Suppressor macrophage (primary cell): ENCODE measurements at regions not wholly inside any gene's neighbourhood (a gene's known extent, or its start where the extent isn't known, plus 50 kb on each side); places are given as distances from the start of the nearest gene placed in this dataset.
A peak's percentile ranks its signal among the peaks of the same experiment; 100 is the strongest.

Source experiments
- DNase-seq, 4 experiments: peaks; one replicate each; pipeline ENCODE4 v3.0.0-alpha.2; 2020 to 2022

DNA sequence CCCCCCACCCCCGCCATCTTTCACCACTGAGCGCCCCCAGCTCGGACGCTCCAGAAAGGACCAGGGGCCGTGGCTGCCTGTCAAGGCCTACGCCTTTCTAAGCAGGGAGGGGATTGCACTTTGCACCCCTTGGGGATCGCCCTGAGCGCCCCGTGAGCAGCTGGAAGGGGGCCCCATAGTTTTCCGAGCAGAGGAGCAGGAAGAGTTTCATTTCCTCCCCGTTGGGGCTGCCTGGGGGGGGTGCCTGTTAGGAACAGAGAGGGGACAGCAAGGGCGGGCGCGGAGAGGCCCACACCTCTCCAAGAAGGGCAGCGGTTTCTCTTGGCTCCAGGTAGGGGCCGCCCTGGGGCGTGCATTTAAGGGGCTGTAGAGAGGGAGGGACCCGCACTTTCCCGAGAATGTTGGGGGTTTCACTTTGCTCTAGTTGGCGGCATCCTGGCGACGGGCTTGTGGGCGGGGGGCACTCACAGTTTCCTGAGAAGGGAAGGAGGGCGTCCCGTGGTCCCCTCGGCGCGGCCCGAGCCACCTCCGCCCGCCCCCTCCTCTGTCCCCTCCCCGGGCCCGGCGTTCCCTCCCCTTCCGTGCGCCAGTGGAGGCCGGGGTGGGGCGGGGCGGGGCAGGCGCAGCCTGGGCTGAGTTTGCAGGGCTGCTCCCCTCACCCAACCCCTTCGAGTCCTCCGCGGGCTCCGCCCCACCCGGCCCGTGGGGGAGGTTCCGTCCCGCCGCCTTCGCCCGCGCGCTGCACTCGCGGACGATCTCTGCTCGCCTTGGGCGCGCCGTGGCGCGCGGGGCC is 82.3 kb upstream of the CD99 start:
- DNase-seq = peak; percentile 90 to 97 (median 94)

DNA sequence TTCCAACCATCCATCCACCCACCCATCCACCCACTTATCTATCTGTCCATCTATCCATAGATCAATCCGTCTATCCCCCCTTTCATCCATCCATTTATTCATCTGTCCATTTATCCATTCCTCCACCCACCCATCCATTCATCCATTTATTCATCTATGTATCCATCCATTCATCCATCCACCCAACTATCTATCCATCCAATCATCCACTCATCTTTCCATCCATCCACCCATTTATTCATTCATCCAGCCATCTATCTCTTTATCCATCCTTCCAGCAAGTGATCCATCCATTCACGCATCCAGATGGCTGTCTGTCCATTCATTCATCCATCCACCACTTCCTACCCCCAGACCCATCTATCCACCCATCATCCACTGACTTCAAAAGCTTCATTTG is 84.0 kb upstream of the CD99 start:
- no peak for DNase-seq

DNA sequence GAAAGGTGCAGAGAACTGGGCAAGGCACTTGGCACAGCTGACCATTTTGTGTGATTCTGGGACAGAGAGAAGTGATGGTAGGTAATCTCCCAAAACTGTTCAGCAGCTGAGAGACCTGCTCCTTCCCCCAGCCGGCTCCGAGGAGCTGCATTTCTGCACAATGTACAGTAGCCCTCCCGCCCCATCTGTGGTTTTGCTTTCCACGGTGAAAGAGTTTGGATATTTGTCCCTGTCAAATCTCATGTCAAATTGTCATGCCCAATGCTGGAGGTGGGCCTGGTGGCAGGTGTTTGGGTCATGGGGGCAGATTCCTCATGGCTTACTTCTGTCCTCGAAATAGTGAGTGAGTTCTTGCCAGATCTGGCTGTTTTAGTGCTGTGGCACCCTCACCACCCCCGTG is 90.5 kb upstream of the CD99 start:
- no peak for DNase-seq

DNA sequence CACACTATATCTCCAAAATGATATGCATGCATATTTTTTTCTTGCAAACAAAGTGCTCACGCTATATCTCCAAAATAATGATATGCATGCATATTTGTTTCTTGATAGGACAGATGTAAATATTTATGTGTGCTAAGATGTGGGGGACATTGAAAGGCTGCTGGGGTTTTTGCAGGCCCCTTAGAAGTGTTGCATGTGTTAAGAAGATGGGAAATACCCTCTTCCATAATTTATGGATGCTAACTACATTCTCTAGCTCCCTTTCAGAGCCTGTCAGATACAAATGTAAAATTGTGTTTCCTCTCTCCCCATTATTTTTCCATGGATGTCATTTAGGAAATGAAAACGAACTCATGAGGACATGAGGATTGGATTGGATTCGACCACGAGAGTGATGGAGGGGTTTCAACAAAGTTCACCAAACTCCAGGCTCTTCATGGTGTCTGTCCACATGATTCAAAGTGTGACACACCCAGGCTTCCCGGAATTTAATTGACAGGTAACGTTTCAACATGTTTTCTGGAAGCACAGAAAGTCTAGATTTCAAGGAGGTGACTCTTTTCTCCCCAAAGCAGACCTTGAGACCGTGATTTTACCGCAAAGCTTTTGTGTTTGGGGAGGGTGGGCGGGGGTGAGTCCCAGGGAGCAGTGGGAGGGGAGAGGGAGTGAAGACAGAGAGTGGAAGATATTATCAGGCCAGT is 94.4 kb upstream of the CD99 start:
- DNase-seq = no peak

DNA sequence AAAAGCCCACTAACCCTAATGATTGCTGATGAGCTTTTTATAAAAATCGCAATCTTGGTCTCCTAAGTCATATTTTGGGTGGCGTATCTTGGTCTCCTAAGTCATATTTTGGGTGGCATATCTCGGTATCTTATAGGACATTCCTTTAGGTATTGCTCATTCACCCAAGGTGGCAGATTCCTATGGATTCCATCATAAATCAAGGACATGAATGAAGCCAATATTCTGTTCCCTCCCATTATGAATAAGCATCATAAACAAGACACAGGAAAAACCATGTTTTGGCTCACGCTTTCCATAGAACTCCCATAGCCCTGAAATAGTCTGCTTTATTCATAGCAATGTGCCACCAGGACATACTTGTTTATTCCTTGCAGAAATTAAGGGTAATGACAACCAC is 95.0 kb upstream of the CD99 start:
- no peak for DNase-seq

DNA sequence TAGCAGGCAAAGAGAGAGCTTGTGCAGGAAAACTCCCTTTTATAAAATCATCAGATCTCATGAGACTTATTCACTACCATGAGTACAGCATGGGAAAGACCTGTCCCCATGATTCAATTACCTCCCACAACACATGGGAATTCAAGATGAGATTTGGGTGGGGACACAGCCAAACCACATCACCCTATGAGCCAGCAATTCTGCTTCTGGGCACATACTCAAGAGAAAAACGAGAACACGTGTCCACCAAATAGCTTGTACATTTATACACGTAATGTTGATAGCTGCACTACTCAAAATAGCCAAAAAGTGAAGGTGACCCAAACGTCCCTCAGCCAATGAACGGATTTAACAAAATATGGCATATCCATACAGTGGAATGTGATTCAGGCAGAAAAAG is 94.5 kb upstream of the DHRSX start:
- DNase-seq = no peak

DNA sequence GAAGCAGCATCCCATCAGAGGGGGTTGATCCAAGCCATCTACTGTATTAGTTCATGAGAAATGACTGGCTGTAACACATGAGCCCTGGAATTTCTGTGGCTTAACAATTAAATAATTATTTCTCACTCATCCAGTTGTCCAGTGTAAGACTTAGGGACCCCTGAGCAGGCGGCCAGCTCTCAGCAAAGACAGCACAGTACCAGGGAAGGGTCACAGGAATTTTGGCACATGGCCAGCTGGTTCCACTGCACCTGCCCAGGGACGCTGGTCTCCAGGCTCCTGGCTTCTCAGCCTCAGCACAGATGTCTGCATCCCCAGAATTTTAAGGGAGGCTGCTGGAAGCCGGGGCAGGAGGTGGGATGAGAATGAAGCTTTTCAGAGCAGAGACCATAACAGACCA is 93.7 kb upstream of the DHRSX start:
- no peak for DNase-seq

DNA sequence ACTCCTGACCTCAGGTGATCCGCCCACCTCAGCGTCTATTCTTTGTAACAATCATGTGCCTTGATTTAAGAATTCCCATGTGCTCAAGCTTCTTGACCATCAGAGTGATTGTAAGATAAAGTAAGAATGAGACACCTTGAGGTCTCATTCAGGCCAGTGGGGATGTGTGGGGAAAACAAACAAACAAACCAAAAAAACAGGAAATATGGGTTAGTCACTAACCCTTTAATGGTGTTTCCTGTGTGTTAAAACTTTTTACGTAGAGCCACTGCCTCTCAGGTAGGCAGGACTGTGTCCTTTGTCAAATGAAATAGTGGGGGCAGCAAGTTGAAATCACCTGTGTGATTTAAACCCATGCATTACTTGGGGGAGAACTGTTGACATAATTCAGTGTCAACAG is 91.5 kb upstream of the DHRSX start:
- no peak for DNase-seq

DNA sequence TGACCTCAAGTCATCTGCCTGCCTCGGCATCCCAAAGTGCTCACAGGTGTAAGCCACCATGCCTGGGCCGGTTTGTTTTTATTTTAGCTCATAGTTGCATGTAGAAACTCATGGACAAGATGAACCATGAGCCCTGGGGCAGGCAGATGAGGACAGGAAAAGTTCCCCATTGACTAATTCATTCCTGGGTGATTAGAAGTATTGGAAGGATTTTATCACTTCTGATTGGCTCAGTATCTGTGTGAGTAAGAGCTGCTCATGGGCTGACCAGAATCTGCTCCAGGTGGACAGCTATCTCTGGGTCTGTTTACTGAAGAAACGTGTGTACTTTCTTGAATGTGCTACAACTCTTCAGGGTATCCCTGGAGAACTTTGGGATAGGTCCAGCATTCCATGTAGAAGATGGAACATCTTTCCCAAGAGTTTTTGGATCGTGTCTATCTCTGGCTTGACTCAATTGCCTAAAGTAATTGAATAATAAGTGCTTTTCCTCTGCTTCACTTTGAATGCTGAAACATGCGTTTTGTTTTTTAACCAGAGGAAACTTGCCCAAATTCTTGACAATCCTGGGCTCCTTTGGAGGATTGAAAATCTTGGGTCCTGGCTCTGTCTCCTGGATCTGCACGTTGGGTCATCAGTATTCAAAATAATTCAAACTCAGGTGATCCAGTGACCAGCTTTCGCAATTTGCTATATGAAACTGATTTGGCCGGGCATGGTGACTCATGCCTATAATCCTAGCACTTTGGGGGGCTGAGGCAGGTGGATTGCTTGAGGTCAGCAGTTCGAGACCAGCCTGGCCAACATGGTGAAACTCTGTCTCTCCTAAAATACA is 88.6 kb upstream of the DHRSX start:
- DNase-seq = no peak

DNA sequence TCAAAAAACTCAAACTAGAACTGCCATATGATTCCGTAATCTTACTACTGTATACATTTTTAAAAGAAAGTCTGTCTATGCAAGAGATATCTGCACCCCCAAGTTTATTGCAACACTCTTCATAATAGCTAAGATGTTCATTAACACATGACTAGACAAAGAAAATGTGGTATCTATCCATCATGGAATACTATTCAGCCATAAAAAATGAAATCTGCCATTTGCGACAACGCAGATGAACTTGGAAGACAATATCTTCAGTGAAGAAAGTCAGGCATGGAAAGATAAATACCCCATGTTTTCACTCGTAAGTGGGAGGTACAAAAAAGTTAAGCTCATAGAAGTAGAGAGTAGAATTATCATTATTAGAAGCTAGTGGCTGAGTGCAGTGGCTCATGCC is 87.3 kb upstream of the DHRSX start:
- DNase-seq = no peak

DNA sequence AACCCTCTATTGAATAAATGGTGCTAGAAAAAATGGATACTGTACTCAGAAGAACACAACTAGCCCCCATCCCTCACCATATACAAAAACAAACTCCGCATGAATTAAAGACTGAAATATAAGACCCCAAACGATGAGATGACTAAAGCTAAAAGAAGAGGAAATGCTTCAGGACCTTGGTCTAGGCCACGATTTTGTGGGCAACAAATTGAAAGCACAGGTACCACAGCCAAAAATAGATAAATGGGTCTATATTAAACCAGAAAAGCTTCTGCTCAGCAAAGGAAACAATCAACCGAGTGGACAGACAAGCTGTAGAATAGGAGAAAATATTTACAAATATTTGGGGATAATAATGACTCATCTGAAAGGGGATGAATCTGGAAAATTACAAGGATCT is 86.4 kb upstream of the DHRSX start:
- no peak for DNase-seq

DNA sequence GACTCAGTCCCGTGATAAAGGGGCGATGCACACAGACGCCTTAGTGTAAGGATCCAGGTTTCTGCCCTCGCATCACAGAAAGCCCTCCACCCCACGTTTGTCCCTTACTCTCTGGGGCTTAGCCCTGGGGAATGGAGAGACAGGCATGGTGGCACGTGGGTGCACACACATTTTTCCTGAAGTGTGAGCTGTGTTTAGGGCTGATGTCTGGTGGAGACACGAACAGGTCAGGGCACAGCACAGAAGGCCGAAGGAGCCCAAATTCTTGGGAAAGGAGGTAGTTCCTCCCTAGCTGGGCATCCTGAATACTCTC is 84.3 kb upstream of the DHRSX start:
- DNase-seq = no peak

DNA sequence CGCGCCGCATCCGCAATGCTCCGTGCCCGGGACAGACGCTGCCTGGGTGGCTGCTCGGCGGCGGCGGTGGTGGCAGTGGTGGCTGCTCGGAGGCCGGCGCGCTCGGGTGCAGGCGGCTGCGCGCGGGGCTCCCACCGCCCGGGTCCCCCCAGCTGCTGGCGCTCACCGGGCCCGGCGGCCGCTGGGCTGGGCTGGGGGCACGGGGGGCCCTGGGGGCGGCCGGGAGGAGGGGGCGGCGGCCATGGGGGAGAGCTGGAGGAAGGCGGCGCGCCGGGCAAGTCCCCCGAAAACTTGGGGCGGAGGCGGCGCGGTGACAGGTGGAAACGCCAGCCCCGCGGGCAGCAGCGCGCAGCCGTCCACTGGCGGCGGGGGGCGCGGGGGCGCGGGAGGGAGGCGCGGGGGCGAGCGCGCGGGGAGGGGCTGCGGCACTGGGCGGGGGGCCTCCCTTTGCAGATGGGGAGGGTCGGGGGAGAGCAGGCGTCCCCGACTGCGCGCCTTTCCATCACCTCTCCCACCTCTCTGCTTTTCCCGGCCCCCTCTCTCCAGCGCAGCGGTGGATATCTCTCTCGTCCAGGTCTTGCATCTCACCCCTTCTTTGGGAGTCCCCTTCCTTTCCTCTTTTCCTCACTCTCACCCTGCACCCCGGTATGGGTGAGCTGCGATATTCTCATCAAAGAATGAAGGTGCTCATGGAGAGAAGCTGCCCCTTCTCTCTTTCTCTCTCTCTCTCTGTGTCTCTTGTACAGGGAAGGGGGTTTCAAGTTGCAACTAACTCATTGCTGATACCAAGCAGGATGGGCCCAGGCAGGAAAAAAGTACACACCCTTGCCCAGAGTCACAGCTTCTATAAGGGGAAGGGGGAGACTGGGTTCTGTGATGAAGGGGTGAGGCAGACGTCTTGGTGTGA is 83.7 kb upstream of the DHRSX start:
- peak in 1 of 4 experiments; percentile 29 for DNase-seq

DNA sequence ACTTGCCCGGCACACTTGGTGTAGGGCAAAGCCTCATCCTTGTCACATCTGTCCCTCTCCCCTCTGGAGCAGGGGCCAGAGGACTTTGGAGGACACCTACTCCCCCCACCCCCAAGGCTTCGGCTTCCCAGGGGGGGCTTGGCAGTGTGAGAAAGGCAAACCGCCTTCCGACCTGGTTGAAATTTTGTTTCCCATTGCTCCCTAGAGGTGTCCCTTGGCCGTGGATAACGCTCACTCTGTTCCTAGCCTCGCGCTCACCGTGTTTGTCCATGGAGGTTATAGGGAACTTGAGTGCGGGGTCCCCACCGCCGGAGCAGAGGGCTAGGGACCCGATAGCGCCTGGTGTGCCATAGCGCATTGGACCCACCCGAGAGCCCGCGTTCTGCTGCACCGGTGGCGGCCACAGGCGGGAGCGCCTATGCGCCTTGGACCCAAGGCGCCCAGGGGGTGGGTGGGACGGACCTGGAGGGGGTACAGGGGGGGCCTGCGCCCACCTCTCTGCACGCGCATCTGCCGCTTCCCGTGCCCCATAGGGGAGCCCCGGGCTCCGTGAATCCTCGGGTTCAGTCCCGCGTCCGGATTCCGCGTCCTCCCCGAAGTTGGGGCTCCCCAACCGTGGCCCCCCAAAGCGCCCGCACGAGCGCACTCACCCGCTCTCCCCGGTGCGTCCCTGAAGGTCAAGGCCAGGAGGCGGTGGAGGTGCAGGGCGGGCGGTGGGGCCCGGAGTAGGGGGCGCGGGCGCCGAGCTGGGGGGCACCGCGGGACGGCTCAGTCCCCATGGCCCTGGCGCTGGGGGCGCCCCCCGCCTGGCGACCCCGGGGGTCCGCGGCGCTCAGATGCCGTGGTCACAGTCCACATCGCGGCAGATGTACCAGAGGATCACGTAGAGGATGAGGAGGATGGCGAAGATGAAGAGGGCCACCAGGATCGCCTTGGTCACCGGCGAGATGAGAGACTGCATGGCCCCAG is 82.7 kb upstream of the DHRSX start:
- DNase-seq = no peak

DNA sequence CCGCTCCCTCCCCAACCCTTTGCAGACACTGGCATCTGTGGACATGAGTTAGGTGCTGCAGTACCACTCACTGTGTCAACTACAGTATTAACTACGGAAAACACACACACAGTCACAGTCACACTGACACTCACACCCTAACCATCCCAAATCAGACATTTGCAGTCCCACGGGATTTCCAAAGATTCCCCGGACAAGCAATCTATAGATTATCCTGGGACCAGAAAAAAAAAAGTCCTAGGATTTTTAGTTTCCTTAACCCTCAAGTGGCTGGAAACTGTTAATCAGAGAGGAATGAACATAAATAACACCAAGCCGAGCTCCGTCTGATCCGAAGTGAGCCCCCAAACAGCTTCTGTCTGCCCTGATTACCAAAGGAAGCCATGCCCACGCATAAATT is 81.9 kb upstream of the DHRSX start:
- DNase-seq = no peak

DNA sequence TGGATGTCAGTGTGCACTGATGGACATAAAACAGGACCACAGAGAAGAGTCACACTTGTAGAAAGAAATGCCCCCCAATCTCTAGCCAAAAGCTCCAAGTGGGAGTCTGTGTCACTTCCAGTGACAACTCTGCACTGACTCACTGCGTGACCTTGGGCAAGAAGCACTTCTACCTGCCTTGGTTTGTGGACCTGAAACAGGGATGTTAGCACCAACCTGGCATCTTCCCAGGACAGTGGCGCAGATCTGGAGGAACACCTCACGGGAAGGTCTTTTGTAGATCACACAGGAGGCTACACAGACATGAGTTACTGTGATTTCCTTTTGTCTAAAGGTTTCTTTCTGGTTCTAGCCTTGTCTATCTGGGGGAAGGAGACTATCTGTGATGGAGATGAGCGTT is 80.5 kb upstream of the DHRSX start:
- no peak for DNase-seq

DNA sequence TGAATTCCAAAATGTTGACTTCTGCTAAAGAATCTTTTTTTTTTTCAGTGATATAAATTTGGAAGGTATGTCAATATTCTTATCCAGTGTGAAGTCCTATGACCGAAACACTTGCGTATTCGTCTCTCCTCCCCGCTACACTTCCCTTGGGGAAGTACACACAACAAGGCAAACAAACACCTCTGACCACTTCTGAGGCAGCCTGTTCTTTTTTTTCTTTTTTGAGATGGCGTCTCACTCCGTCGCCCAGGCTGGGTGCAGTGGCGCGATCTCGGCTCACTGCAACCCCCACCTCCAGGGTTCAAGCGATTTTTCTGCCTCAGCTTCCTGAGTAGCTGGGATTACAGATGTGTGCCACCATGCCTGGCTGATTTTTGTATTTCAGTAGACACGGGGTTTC is 78.1 kb upstream of the DHRSX start:
- peak in 2 of 4 experiments; percentile 6 to 20 for DNase-seq

DNA sequence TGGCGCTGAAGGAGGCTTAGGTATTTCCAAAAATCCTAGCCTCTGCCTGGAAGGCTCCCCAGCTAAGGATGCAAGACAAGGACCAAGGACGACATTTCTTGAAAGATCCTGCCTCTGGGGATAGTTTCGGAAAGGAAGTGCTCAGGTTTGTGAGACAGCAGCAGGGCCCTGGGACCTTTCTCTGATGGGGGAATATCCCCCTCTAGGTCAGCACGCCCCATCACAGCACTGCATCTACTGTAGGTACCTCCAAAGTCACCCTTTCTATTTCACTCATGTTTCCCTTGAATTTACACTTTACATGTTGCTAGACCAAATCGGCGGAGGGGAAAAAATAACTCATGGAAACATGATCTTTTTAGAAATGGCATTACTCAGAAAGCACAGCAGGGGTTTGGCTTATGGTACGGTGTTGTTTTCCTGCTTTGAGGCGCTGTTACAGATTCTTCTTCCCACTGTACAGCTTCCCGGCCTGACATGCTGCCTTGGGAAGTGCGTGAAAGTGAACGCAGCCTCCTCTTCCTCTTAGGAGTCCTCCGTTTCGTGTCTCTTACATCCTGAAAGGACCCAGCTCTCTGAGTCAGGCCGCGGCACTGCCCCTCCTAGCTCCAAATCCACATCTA is 77.2 kb upstream of the DHRSX start:
- DNase-seq = no peak

DNA sequence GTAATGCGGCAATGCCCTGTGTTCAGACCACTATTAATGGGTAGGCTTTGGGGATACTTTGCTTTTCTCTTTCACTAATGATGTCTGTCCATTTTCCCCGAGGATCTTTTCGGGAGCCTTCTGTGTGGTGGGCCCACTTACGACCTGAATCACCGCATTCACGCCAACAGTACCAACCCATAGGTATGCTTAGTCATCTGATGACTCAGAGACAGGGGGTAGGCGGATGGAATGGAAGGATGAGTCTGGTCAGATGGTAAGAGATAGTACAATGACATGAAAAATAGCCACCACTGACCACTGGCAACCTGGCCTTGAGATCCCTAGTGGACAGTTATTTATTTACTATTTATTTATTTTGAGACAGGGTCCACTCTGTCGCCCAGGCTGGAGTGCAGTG is 76.0 kb upstream of the DHRSX start:
- DNase-seq = no peak

DNA sequence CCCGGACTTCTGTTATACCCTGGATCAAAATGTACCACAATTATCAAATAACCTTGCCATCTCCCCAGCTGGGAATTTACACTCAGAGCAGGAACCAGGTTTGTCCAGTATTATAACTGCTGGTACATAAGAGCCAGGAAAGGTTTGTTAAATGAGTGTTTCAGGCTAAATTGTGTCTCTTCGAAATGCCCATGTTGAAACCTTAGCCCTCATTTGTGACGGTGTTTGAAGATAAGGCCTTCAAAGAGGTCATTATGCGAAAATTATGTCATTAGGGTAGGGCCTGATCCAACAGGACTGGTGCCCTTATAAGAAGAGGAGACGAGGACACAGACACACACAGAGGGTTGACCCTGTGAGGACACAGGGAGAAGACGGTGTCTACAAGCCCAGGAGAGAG is 73.5 kb upstream of the DHRSX start:
- DNase-seq = no peak

DNA sequence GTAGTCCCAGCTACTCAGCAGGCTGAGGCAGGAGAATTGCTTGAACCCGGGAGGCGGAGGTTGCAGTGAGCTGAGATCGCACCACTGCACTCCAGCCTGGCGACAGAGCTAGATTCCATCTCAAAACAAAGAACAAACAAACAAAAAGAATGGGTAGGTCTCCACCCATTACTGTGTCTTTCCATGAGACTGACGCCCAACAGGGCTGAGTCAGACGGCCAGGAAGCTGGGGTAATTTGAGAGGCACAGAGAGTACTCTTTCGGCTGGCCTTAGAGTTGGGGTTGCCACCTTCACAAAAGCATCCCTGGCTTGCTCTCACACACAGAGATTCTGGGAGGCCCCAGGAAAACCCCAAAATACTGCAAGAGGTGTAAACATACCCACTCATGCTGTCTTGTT is 72.0 kb upstream of the DHRSX start:
- DNase-seq = no peak
